IPS DF 6.9 (cell line): ENCODE measurements at regions not wholly inside any gene's neighbourhood (a gene's known extent, or its start where the extent isn't known, plus 50 kb on each side); places are given as distances from the start of the nearest gene placed in this dataset.

ENCODE experiments used
- DNase-seq: peaks from one replicate; pipeline ENCODE4 v3.0.0-alpha.2; 2013; ENCODE audit warnings: low read depth, low spot score
- H3K27ac ChIP-seq: one replicate; pipeline ENCODE4 v1.5.1; 2013; ENCODE audit warnings: low read length, control low read depth
- H3K27me3 ChIP-seq: 2 replicates; pipeline ENCODE4 v1.6.1; 2013; ENCODE audit warnings: mild to moderate bottlenecking, low read length; ENCODE audit not compliant: control insufficient read depth, insufficient read depth
- H3K36me3 ChIP-seq: 2 replicates; pipeline ENCODE4 v1.6.1; 2013; ENCODE audit warnings: low read length; ENCODE audit not compliant: control insufficient read depth, insufficient read depth
- H3K4me1 ChIP-seq: 2 replicates; pipeline ENCODE4 v1.6.1; 2013; ENCODE audit warnings: low read length; ENCODE audit not compliant: control insufficient read depth, insufficient read depth
- H3K4me3 ChIP-seq: 2 replicates; pipeline ENCODE4 v1.5.1; 2013; ENCODE audit warnings: mild to moderate bottlenecking, low read length
- H3K9me3 ChIP-seq: 2 replicates; pipeline ENCODE4 v1.6.1; 2013; ENCODE audit warnings: low read length, inconsistent platforms; ENCODE audit not compliant: control insufficient read depth, insufficient read depth
- WGBS: extraction: QIAGEN DNeasy Blood & Tissue Kit; methylation state at CpG from one replicate; pipeline ENCODE4 v1.1.7; 2013; ENCODE audit warnings: mixed read lengths, missing lambda C conversion rate; ENCODE audit not compliant: insufficient read length, insufficient coverage; 5-methylcytosine and 5-hydroxymethylcytosine counted together

- no peak overlapping the region for H3K4me3 ChIP-seq
- H3K27me3 ChIP-seq, result no peaks in the 10 kb centered on the region
- H3K36me3 ChIP-seq, result no peaks in the 10 kb centered on the region
- WGBS, result no CpG with 5 or more reads among the region's 2 CpGs
- H3K4me1 ChIP-seq, result no peaks in the 10 kb centered on the region
- no peak overlapping the region for H3K27ac ChIP-seq
- no peaks in the 10 kb centered on the region for H3K9me3 ChIP-seq
- DNase-seq, result no peak
Measured at GRCh38 chr1:99115231-99115630, 110.6 kb upstream of the PLPPR5 start.

- H3K4me3 ChIP-seq, result no peak overlapping the region
- H3K9me3 ChIP-seq, result no peaks in the 10 kb centered on the region
- no peaks in the 10 kb centered on the region for H3K4me1 ChIP-seq
- WGBS, result no CpG with 5 or more reads among the region's 2 CpGs
- DNase-seq, result no peak
- H3K27ac ChIP-seq, result no peak overlapping the region
- no peaks in the 10 kb centered on the region for H3K27me3 ChIP-seq
- H3K36me3 ChIP-seq, result no peaks in the 10 kb centered on the region
Measured at GRCh38 chr1:99119188-99119587, 114.5 kb upstream of the PLPPR5 start.

GRCh38 chr1:99122039-99122438 is 117.4 kb upstream of the PLPPR5 start:
- no peak for DNase-seq
- Histone ChIP-seq H3K27ac (no peak overlapping the region), H3K4me1 (no peaks in the 10 kb centered on the region), H3K9me3 (no peaks in the 10 kb centered on the region), H3K4me3 (no peak overlapping the region), H3K36me3 (no peaks in the 10 kb centered on the region), H3K27me3 (no peaks in the 10 kb centered on the region)
- no CpG with 5 or more reads among the region's 4 CpGs for WGBS

GRCh38 chr1:99123936-99124335 is 119.3 kb upstream of the PLPPR5 start:
- no peaks in the 10 kb centered on the region for H3K4me1 ChIP-seq
- H3K4me3 ChIP-seq, result no peak overlapping the region
- no peak for DNase-seq
- H3K36me3 ChIP-seq, result no peaks in the 10 kb centered on the region
- H3K9me3 ChIP-seq, result no peaks in the 10 kb centered on the region
- H3K27ac ChIP-seq, result no peak overlapping the region
- no peaks in the 10 kb centered on the region for H3K27me3 ChIP-seq

GRCh38 chr1:99131546-99131945 is 126.9 kb upstream of the PLPPR5 start:
- DNase-seq, result no peak
- H3K27ac ChIP-seq, result no peak overlapping the region
- H3K4me1 ChIP-seq, result no peaks in the 10 kb centered on the region
- H3K27me3 ChIP-seq, result no peaks in the 10 kb centered on the region
- no peak overlapping the region for H3K4me3 ChIP-seq
- no peaks in the 10 kb centered on the region for H3K9me3 ChIP-seq
- H3K36me3 ChIP-seq, result no peaks in the 10 kb centered on the region

- no peak overlapping the region for H3K27ac ChIP-seq
- no peaks in the 10 kb centered on the region for H3K9me3 ChIP-seq
- no peaks in the 10 kb centered on the region for H3K4me1 ChIP-seq
- WGBS, result no CpG with 5 or more reads among the region's 3 CpGs
- no peaks in the 10 kb centered on the region for H3K27me3 ChIP-seq
- H3K36me3 ChIP-seq, result no peaks in the 10 kb centered on the region
- no peak overlapping the region for H3K4me3 ChIP-seq
- DNase-seq, result no peak
Measured at GRCh38 chr1:99133756-99134500, 129.3 kb upstream of the PLPPR5 start.

- WGBS, result no CpG with 5 or more reads among the region's 1 CpG
- no peak overlapping the region for H3K27ac ChIP-seq
- H3K4me1 ChIP-seq, result no peaks in the 10 kb centered on the region
- no peaks in the 10 kb centered on the region for H3K36me3 ChIP-seq
- no peak for DNase-seq
- H3K4me3 ChIP-seq, result no peak overlapping the region
- no peaks in the 10 kb centered on the region for H3K27me3 ChIP-seq
- no peaks in the 10 kb centered on the region for H3K9me3 ChIP-seq
Measured at GRCh38 chr1:99137554-99138206, 126.6 kb upstream of the PLPPR4 start.

- Histone ChIP-seq H3K27ac (no peak overlapping the region), H3K36me3 (no peaks in the 10 kb centered on the region), H3K27me3 (no peaks in the 10 kb centered on the region), H3K4me1 (no peaks in the 10 kb centered on the region), H3K9me3 (no peaks in the 10 kb centered on the region), H3K4me3 (no peak overlapping the region)
- DNase-seq, result no peak
- no CpG with 5 or more reads among the region's 11 CpGs for WGBS
Measured at GRCh38 chr1:99139876-99140275, 124.4 kb upstream of the PLPPR4 start.

GRCh38 chr1:99146129-99146848 is 118.0 kb upstream of the PLPPR4 start:
- no CpG with 5 or more reads among the region's 15 CpGs for WGBS
- H3K4me3 ChIP-seq, result no peak overlapping the region
- no peaks in the 10 kb centered on the region for H3K27me3 ChIP-seq
- no peak for DNase-seq
- no peaks in the 10 kb centered on the region for H3K9me3 ChIP-seq
- no peaks in the 10 kb centered on the region for H3K36me3 ChIP-seq
- H3K4me1 ChIP-seq, result no peaks in the 10 kb centered on the region
- no peak overlapping the region for H3K27ac ChIP-seq

GRCh38 chr1:99149952-99150351 is 114.3 kb upstream of the PLPPR4 start:
- WGBS, result no CpG with 5 or more reads among the region's 3 CpGs
- Histone ChIP-seq H3K4me3 (no peak overlapping the region), H3K27ac (no peak overlapping the region), H3K36me3 (no peaks in the 10 kb centered on the region), H3K27me3 (no peaks in the 10 kb centered on the region), H3K4me1 (no peaks in the 10 kb centered on the region), H3K9me3 (no peaks in the 10 kb centered on the region)
- no peak for DNase-seq
